Heart right ventricle (tissue), 16 donors: ENCODE measurements at regions not wholly inside any gene's neighbourhood (a gene's known extent, or its start where the extent isn't known, plus 50 kb on each side); places are given as distances from the start of the nearest gene placed in this dataset.

Experiments used
- ATAC-seq, 8 donors: fragments of 200-7000 bp; cut with Tn5 transposase; one replicate each; pipeline ENCODE4 v1.9.1; 2020; ENCODE audit warnings: mild to moderate bottlenecking in 8 of 8, moderate library complexity in 8 of 8, moderate number of reproducible peaks in 1 of 8
- DNase-seq, 2 donors: peaks; one replicate each; pipeline ENCODE4 v3.0.0-alpha.2; 2020
- H3K27ac ChIP-seq, 10 donors: fragments of 200-600 bp; sonication (generic) in 2 of 10; one replicate each; pipeline versions ENCODE4 v1.5.0 to v1.8.0; 2020 to 2022; ENCODE audit warnings: mild to moderate bottlenecking in 3 of 10
- H3K27me3 ChIP-seq, 7 donors: fragments of 200-600 bp; one replicate each; pipeline ENCODE4 v1.8.0; 2021 to 2022; ENCODE audit warnings: mild to moderate bottlenecking in 2 of 7
- H3K36me3 ChIP-seq, 9 donors: fragments of 200-600 bp; sonication (generic) in 1 of 9; one replicate each; pipeline versions ENCODE4 v1.5.0 to v1.8.0; 2020 to 2022; ENCODE audit warnings: mild to moderate bottlenecking in 2 of 9
- H3K4me1 ChIP-seq, 9 donors: fragments of 200-600 bp; sonication (generic) in 1 of 9; one replicate each; pipeline versions ENCODE4 v1.5.0 to v1.8.0; 2020 to 2022; ENCODE audit warnings: mild to moderate bottlenecking in 4 of 9
- H3K4me3 ChIP-seq, 10 donors: fragments of 200-600 bp; sonication (generic) in 2 of 10; one replicate each; pipeline versions ENCODE4 v1.5.0 to v1.8.0; 2020 to 2022; ENCODE audit warnings: mild to moderate bottlenecking in 7 of 10, moderate library complexity in 2 of 10
- H3K9me3 ChIP-seq, 11 donors: fragments of 200-600 bp in 10 of 11; sonication (generic) in 2 of 11; one replicate each; pipeline versions ENCODE4 v1.5.0 to v1.8.0; 2013 to 2022; ENCODE audit warnings: mild to moderate bottlenecking in 2 of 11, control low read depth in 1 of 11, moderate library complexity in 1 of 11
- WGBS, 2 donors: extraction: QIAGEN DNeasy Blood & Tissue Kit; methylation state at CpG; one replicate each; pipeline ENCODE4 v1.1.7; 2013; ENCODE audit warnings: inconsistent platforms in 1 of 2; 5-methylcytosine and 5-hydroxymethylcytosine counted together
- intact Hi-C, 10 donors: fragments of 100-400 bp; cut with DNase I; formaldehyde crosslinking; loops; one replicate each; pipeline versions ENCODE4 v1.11.1 to v1.14.2; 2022
- TF ChIP-seq, protein P1 (sequence below), 9 donors: fragments of 200-600 bp; sonication (generic) in 2 of 9; IDR thresholded peaks; one replicate each; pipeline versions ENCODE4 v1.5.0 to v1.8.0; 2021 to 2022; ENCODE audit warnings: antibody characterized with exemption in 9 of 9, mild to moderate bottlenecking in 5 of 9, moderate library complexity in 1 of 9
- donor health status: Arrhythmogenic right ventricular cardiomyopathy.
- donor health status: ischemic (EF 13 %, LVEDD 7.1; RV severe dilation, severe dysfunction).
- donor health status: healthy with polysubstance abuse.
- donor health status: DM: no; HTN: yes; CAD: no.
- donor health status: DM: no; HTN: no; CAD: no.
- donor health status: ischemic (EF 25% LVEDD 6.9; RV normal size, moderate dysfunction).
- donor health status: ischemic (EF 25% LVEDD 5.7; RV mildly dilated, moderate dysfunction).
- donor health status: healthy.
- donor health status: DM: yes; HTN: yes; CAD: no.
- donor health status: Ischemic cardiomyopathy.
- donor health status: ischemic (EF 35%, LVEDD 5.7; RV mildly dilated, moderate dysfunction).
- donor health status: nonischemic (EF 11% LVEDD 7.7; RV severe dilation, severe dysfunction).
- donor health status: DM: yes; HTN: yes; CAD: no.
- donor health status: PGD.
- donor health status: ischemic (EF 29% LVEDD 5.4; RV normal size, mild dysfunction).
- donor health status: nonischemic (EF 23%, LVEDD 6.1; RV moderate dilation, normal function).

DNA sequence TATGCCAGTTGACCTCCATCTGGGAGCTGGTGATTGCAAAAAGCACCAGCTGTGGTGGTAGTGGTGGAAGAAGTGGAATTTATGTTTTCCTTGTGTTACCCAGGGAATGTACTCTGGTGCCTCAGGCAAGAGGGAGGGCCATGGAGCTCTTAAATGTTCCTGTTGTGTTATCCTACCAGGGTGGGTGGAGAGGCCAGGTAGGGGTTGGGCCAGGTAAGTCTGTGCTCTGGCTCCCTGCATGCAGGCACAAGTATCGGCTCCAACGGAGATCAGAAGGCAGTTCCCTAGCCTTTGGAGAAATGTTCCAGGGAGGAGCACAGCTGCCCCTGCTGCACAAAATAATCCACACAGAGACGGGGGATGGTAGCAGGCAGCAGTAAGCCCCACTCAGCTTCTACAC is 419.3 kb upstream of the EYS start:
- Histone ChIP-seq H3K9me3 (peaks cover 0 to 19% (median 0%) of the 10 kb centered on the region in 11 donors), H3K27me3 (no peaks in the 10 kb centered on the region), H3K4me3 (no peak overlapping the region), H3K4me1 (no peaks in the 10 kb centered on the region), H3K36me3 (no peaks in the 10 kb centered on the region), H3K27ac (no peak overlapping the region)
- ATAC-seq (no peak), DNase-seq (no peak)
- TF ChIP-seq, protein P1, sequence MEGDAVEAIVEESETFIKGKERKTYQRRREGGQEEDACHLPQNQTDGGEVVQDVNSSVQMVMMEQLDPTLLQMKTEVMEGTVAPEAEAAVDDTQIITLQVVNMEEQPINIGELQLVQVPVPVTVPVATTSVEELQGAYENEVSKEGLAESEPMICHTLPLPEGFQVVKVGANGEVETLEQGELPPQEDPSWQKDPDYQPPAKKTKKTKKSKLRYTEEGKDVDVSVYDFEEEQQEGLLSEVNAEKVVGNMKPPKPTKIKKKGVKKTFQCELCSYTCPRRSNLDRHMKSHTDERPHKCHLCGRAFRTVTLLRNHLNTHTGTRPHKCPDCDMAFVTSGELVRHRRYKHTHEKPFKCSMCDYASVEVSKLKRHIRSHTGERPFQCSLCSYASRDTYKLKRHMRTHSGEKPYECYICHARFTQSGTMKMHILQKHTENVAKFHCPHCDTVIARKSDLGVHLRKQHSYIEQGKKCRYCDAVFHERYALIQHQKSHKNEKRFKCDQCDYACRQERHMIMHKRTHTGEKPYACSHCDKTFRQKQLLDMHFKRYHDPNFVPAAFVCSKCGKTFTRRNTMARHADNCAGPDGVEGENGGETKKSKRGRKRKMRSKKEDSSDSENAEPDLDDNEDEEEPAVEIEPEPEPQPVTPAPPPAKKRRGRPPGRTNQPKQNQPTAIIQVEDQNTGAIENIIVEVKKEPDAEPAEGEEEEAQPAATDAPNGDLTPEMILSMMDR (IDR thresholded peaks at IDR 0.05) = no peak
- WGBS, 2 donors = 89 to 92% methylated on average over 3 of the region's 3 CpGs
- intact Hi-C loops = no loop called here

GRCh38 chr6:66103954-66104353 is 396.9 kb upstream of the EYS start:
- WGBS, 2 donors = 19 to 23% methylated on average over 3 of the region's 3 CpGs
- Histone ChIP-seq H3K36me3 (no peaks in the 10 kb centered on the region), H3K4me3 (no peak overlapping the region), H3K9me3 (peaks cover 0 to 22% (median 0%) of the 10 kb centered on the region in 11 donors), H3K4me1 (peaks cover 0 to 12% (median 0%) of the 10 kb centered on the region in 9 donors), H3K27ac (peak overlapping the region in 1 of 10 donors; percentile 9), H3K27me3 (no peaks in the 10 kb centered on the region)
- ATAC-seq (peak in 1 of 8 donors; percentile 52), DNase-seq (no peak)
- intact Hi-C loops = no loop called here
- TF ChIP-seq, protein P1 (IDR thresholded peaks at IDR 0.05) = no peak

DNA sequence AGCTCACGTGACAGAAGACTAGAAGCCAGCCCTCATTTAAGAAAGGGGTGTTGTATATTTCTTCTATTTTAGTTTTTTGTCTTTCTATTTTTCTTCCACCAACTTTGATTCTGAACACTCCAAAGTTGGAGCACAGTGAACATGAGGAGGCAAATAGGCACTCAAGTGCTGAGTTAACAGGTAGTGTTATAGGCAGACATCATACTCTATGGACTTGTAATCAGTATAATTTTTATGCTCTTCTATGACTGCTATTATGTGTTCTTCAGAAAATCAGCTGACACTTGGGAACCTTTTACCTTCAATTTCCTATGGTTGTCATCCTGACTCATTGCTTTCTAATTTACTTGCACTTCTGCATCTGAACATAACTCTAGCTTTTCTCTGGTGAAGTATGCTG is 396.3 kb upstream of the EYS start:
- no peak for ATAC-seq
- H3K4me3 ChIP-seq = no peak overlapping the region
- H3K27me3 ChIP-seq = no peaks in the 10 kb centered on the region
- H3K27ac ChIP-seq = no peak overlapping the region
- intact Hi-C loops = no loop called here
- H3K4me1 ChIP-seq = peaks cover 0 to 12% (median 0%) of the 10 kb centered on the region in 9 donors
- H3K9me3 ChIP-seq = peaks cover 0 to 22% (median 0%) of the 10 kb centered on the region in 11 donors
- H3K36me3 ChIP-seq = no peaks in the 10 kb centered on the region
- WGBS, 2 donors = 86 to 90% methylated on average over 1 of the region's 1 CpG
- DNase-seq = no peak
- TF ChIP-seq, protein P1 (IDR thresholded peaks at IDR 0.05) = no peak

DNA sequence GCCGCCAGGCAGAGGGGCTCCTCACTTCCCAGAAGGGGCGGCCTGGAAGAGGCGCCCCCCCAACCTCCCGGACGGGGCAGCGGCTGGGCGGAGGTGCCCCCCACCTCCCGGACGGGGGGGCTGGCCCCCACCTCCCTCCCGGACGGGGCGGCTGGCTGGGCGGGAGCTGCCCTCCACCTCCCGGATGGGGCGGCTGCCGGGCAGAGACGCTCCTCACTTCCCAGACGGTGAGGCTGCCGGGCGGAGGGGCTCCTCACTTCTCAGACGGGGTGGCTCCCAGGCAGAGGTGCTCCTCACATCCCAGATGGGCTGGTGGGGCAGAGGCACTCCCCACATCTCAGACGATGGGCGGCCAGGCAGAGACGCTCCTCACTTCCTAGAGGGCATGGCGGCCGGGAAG is 389.7 kb upstream of the EYS start:
- DNase-seq = no peak
- Histone ChIP-seq H3K9me3 (peaks cover 0 to 17% (median 0%) of the 10 kb centered on the region in 11 donors), H3K4me1 (no peaks in the 10 kb centered on the region), H3K4me3 (no peak overlapping the region), H3K27me3 (no peaks in the 10 kb centered on the region), H3K27ac (no peak overlapping the region), H3K36me3 (no peaks in the 10 kb centered on the region)
- ATAC-seq = no peak
- intact Hi-C loops = no loop called here
- TF ChIP-seq, protein P1 (IDR thresholded peaks at IDR 0.05) = no peak
- WGBS, 2 donors = 96 to 97% methylated on average over 26 of the region's 26 CpGs
